DMS53 treated with DMSO at 0.1 percent for 48 hours (cell line): ENCODE measurements at regions not wholly inside any gene's neighbourhood (a gene's known extent, or its start where the extent isn't known, plus 50 kb on each side); places are given as distances from the start of the nearest gene placed in this dataset.
"Not testable (repeated sequence)": the region's sequence is repeated elsewhere in the genome, so short reads cannot be mapped to it uniquely, and the experiment has no call there.

Source experiments
- DNase-seq: peaks from one replicate; lab custom pipeline; 2025; ENCODE audit not compliant: unreplicated experiment; lab: John Stamatoyannopoulos, UW

DNA sequence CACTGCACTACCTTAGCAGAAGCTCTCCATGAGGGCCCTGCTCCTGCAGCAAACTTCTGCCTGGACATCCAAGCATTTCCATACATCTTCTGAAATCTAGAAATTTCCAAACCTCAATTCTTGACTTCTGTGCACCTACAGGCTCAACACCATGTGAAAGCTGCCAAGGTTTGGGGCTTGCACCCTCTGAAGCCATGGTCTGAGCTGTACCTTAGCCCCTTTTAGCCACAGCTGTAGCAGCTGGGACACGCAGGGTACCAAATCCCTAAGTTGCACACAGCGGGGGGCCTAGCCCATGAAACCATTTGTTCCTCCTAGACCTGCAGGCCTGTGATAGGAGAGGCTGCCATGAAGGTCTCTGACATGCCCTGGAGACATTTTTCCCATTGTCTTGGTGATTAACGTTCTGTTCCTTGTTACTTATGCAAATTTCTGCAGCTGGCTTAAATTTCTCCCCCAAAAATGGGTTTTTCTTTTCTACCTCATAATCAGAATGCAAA, 102.7 kb downstream of the EN1 start:
- DNase-seq, result not testable (repeated sequence)

DNA sequence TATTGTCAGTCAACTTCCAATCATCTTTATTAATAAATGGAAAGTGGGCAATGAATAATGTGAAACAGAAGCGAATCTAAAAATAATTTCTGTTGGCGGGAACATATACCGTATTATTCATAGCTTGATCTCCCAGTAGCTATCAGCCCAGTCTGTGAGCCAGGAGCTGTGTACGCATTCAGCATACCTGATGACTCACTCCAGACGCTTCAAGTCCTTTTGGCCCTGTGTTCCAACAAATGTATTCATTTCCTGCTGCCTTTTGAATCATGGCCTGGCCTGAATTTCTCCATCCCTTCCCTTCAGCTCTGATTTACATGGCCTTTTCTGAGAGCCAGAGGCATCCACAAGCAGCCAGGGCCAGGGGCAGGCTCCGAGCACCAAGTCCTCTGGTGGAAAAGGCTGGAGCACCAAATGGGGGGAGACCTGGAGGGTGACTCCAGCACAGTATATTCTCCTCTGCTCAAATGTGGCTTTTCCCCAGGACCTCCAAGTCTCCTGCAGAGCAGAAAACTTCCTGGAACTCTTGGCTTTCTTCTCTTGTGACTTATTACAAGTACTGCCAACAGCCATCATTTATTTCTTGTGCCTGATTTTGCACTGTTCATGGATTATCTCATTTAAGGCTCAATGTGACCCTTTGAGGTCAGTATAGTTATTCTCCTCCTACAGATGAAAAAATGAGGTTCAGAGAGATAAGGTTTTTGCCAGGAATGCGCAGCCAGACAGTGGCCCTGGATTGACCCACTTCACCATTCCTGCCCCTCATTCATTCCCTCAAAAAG, 108.7 kb downstream of the EN1 start:
- DNase-seq, result no peak

DNA sequence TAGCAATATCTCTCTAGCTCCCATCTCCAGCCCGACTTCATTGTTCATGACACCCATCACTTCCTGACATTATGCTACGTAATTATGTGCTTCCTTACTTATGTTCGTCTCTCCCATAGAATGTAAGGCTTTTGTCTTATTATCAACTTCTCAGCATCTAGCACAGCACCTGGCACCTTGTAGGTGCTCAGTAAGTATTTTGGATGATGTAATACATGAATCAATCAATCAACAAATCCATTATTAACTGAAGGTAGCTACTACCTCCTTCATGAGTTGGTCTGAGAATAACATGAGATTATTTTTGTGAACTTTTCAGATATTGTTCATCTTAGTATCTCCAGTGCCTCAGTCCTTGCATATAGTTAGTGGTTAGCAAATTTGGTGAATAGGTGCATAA, 109.3 kb downstream of the EN1 start:
- DNase-seq, result no peak

DNA sequence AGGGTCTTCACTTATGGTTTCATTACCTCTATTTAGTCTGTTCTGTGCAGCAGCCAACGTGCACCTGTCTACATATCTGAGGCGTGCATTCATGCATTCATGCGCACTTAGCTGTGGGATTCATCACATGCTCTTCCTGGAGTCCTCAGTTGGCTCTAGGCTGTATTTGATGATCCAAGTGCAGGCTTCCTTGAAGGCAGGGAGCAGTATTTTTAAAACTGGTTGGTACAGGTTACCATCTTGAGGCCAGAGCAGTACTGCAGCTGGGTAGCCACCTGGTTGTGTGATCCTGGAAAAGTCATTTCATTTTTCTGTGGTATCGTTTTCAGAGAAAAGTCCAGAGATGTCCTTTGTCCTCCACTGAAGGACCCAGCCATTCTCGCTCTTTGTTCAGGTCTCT, 109.8 kb downstream of the EN1 start:
- DNase-seq, result no peak

DNA sequence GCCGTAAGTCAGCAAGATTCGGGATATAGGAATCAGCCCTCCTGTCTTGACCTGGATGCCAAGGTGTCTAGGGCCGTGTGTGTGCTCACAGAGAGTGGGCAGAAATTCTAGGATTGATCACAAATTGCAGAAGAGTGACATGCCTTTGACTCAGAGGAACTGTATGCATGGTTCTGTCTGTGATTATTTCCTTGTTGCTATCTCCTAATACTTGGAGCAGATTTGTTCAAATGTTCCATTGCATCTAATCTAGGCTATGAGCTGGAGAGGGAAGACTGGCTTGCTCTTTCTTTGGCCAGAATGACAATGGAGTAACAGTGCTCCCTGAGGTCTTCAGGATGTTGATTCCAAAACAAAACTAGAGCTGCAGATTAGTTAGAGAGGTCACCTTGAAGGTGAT, 115.0 kb downstream of the EN1 start:
- DNase-seq, result no peak

DNA sequence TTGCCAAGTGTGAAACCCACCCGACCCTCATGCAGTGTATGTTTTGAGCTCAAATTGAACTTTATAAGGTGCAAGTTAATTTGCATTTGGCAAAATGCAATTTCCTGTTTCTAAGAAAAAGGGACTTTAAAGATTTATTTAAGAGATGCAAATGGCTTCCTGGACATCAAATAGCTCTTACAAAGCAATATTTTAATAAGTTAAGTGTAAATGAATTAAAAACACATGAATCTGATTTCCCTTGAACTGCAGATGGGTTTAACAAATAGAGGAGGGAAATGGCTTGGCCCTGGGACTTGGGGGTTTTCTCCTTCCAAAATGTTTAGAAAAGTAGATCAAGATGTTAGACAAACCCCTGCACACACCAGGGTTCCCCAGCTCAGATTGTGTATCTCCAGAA, 116.0 kb downstream of the EN1 start:
- no peak for DNase-seq

DNA sequence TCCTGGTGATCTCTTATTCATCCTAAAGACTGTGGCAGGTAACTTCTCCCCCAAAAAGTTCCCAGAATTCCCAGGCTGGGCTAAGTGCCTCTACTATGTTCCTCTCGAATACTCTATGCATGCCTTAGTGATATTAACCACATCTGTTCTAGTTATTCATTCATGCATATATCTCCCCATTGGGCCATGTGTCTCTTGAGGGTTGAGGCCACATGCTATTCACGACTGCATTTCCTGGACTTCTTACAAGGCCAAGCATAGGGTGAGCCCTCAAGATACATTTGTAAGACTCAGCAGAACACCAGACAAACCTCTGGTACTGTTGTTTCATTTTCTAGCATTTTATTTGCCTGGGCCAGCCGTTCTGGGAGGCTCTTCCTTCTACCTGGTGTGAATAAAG, 117.0 kb downstream of the EN1 start:
- DNase-seq, result no peak

DNA sequence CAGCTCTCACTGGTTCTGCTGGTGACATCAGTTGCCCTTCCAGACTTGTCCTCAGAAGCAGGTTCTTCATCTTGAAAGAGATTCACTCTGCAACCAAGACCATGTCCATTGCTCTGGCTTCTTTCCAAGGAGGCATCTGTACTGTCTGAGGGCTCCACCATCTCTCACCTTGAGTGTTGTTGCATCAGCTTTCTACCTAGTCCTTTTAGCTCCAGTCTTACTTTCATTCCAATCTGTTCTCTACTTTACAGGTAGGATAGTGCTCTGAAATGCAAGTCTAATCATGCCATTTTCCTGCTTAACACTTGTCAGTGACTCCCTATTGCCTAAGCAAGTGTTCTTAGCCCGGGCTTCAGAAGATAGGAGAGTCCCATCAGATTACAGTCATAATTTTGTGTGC, 117.7 kb downstream of the EN1 start:
- no peak for DNase-seq

DNA sequence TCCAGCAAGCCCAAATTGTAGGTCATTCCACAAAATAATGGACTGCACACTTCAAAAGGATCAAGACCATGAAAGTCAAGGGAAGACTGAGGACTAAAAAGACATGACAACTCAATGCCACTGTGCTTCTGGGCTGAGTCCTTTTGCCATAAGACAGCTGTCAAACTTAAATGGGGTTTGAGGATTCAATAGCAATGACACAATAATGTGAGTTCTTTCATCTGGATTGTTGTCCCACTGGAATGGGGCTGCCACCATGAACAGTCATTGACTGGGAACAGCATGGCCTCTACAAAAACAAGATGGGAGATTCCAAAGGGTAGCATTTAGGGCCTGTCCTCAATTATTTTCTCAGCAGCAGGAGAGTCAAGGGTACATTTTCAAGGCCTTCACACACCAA, 118.5 kb downstream of the EN1 start:
- DNase-seq, result no peak

DNA sequence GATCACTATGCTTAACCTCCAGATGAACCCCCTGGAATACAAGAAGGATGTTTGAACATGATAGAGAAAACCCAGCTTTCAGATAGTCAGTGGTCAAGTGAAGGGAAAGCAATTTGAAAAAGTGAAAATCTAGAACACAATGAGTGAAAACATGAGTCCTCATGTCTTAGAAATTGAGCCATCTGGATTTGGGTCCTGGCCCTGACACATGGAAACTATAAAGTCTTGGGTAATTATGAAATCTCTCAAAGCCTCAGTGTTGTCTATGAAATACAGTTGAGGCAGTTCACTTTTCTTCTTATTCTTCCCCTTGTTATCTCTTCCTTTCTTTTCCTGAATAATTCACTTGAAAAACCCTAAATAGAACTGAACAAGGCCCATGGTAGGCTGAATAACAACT, 120.6 kb downstream of the EN1 start:
- DNase-seq, result no peak

DNA sequence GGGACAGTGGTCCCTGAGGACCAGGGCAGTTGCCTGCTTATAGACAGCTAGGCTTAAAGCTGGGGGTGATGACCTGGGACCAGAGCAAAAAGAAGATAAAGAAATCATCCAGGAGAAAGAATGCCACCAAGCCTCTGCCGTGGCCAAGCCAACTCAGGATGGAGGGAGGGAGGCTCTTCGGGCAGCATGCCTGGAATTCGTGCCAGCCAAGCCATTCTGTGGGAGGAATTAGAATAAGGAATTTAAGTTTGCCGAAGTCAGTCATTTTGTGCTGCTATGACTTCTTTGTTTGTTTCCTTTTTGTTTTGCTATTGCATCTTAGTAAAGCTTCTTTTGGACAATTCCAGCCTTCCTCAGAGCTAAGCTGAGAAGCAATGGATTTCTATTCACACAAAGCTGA, 124.1 kb downstream of the EN1 start:
- DNase-seq, result no peak

DNA sequence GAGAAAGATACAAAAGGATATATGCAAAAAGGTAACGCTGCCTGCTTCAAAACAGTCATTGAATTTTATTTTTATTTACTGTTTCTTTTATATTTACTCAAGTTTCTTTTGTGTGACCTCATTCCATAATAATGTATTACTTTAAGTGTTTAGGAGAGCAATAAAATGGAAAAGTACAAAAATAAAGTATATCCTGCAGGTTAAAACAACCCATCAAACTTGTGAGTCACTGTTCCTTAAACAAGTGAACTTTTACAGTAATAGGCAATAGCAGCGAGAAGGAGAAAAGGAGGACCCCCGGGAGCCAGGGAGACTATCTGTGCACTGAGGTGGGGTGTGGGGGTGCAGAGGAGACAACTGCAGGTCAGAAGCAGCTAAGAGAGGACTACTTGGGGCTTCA, 124.5 kb downstream of the EN1 start:
- no peak for DNase-seq

DNA sequence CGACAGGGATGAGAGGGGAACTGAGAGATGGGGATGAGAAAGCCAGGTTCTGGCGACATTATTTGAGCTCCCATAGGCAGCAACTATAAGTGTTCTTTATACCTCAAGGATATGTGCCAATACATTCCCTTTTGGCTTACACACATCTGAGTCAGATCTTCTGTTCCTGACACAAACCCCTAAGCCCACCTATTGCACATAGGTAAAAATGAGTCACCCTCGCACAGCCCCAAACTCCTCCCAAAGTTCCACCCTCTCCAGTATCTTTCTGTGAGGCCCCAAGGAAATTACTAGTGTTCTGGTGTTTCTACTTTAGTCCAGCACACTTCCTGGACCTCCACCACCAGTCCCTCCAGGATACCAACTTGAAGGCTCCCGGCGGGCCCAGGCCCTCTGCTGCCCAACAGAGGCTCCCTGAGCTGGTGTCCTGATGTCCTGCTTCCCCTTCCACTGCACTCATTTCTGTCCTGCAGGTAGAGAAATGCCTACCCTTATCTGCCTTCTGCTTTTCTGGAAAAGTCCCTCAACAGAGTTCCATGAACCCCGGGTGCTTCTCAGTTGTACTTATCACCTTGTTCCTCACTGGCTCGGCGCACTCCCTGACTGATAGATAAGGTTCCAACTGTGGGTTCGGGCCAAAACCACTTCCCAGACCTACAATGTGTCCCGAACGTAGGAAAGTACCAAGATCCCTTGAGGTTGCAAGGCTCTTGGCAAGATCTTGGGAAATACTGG, 125.5 kb downstream of the EN1 start:
- DNase-seq, result no peak

DNA sequence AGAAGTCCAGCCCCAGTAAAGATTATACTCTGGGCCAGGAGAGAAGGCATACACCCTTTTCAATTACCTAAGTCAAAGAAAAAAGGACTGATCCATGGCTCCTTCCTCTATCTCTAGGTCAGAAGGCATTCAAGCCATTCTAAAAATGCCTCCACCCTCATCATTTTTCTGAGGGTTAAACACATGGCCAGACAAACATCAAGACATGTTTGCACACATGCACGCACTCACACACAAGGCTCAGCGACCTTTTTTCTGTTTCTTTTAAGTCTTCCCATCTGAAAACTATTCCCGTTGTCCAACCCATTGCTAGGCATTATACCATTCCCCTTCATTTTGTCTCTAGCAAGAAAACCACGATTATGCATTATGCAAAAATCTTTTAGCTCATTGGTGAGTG, 126.6 kb downstream of the EN1 start:
- DNase-seq, result no peak

DNA sequence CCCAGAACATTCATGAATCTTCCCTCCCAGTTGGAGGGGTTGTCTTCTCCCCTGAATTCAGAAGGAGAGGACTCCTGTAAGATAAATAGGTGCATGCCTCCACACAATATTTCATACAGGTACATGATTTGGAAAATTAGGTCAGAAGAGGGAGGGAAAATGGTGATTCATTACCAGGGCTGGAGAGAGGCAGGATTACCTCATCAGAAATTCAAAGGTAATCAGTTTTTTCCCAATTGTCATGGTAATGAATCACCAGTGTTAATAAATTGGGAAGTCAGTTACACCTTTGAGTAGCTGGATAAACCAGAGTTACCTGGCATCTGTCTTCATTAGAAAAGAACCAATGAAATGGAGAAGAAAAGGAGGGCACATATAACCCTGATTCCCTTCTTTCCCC, 128.5 kb downstream of the EN1 start:
- no peak for DNase-seq

DNA sequence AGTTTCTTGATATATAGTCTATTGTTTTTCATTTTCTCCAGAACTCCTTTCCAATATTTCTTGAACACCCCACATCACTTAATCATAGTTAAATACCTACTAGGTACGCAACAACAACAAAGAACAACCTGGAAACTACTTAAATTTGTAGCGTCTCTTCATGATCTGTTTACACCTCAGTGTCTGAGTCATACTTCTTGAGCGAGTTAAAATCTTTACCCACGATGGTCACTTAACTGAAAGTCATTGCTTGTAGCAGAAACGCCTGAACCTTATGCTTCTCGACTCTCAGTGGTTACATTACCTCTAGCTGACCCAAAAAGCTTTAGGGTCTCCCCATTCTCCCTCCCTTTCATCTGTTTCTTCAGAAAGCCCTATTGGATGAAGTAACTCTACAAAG, 131.3 kb downstream of the EN1 start:
- DNase-seq, result no peak

DNA sequence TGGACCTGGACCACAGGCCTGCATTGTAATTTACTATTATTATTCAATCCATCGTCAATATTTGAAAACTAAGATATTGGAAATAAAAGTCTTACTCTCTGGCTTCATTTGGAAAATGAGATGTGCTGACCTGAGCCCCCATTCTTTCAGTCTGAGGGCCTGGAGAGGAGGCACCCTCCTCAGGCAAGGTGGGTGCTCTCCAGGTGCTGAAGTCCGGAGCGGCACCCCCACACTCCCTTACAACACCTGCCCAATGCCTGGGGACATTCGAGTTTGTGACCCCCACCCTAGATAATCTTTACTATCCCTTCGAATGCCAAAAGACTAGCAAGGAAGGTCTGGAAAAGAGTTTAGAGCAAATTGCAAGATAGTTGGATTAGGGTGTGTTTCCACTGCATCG, 133.3 kb downstream of the EN1 start:
- DNase-seq, result no peak

DNA sequence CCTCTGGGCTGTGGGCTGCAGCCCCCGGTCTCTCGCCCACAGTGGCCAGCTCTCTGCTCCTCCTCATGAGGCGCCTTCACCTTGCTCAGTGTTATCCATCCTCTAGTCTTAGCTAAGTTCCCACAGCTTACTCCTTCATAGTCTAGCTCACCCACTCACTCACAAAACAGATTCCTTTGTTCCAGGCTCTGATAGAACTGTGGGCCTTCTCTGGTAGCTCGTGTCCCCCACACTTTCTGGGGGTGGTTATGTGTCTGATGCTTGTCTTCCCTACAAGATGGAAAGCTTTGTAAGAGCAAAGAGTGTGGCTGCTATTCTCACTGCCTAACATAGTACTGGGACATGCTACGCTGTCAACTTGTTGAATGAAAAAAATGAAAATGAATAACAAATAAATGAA, 135.8 kb downstream of the EN1 start:
- no peak for DNase-seq

DNA sequence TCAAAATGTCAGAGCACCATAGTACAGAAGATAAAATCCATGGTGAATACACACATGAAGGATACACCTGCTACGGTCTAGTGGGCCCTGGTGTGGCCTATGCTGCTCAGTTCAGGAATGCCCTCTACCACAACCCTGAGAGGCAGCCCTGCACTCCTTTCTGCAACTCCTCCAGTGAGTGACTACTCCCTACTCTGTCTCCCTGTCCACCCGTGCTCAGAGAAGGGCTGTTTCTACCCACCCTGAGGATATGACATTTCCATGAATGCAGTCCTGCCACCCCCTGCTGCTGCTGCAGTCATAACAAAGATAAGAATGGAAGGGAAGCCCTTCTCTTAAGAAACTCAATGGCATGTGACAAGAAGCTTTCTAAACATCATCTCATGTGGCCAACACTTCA, 137.0 kb downstream of the EN1 start:
- DNase-seq, result no peak

DNA sequence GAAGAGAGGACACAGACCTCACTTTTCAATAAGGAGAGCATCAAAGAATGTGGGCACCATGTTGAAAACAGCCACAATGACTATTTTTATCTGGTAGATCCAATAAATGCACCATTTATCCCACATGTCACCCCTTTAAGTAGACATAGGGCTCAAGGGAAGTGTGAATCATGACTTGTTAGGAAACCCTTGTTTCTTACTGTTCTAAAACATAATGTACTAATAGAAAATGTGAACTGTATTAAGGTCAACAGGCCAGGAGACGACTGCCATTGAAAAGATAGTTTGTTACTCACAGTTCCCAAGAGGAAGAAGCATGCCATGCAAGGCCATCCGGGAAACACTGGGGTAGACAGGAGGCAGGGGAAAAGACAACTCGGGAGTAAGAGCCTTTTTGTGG, 137.7 kb downstream of the EN1 start:
- no peak for DNase-seq

DNA sequence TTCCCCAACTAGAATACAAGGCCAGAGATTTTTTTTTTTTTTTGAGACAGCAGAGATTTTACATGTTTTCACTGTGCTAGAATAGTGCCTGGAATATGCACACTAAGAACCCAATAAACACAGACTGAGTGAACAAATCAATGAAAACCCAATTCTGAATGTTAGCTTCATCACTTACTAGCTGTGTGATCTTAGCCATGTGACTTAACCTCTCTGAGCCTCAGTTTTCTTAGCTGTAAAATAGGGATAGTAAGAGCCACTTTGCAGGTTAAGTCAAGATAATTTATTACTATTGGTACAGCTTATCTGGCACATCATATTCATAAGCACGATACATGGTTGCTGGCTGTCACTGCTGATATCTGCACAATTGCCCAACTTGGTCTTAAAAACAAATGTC, 140.6 kb downstream of the EN1 start:
- DNase-seq, result no peak

DNA sequence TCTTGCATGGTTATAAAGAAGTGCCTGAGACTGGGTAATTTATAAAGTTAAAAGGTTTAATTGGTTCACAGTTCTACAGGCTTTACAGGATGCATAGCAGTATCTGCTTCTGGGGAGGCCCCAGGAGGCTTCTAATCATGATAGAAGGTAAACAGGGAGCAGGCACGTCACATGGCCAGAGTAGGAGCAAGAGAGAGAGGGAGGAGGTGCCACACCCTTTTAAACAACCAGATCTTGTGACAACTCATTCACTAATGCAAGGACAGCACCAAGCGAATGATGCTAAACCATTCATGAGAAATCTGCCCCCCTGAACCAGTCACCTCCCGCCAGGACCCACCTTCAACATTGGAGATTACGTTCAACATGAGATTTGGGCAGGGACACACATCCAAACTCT, 141.1 kb downstream of the EN1 start:
- DNase-seq, result no peak

DNA sequence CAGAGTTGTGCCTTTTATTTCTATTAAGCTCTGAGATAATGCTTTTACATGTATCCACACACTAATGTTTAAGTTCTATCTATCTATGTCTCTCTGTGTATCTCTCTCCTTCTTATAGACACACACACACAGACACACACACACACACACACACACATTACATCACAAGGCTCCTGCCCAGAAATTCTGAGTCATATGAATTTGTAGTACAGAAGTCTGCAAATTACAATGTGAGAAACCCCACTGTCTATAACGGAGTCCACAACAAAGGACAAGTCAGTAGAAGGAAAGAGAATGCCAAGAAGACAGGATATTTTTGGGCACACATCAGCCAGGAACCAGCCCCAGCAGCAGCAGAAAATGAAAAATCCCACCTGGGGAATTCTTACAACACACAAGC, 142.4 kb downstream of the EN1 start:
- DNase-seq, result no peak
